Mesendoderm (in vitro differentiated cells): ENCODE measurements at regions not wholly inside any gene's neighbourhood (a gene's known extent, or its start where the extent isn't known, plus 50 kb on each side); places are given as distances from the start of the nearest gene placed in this dataset.

Experiments used
- DNase-seq: peaks from one replicate; pipeline ENCODE4 v3.0.0; 2013
- H2AK5ac ChIP-seq: 2 replicates; pipeline ENCODE4 v1.6.1; 2013; ENCODE audit warnings: low read length, inconsistent platforms
- H2BK120ac ChIP-seq: 2 replicates; pipeline ENCODE4 v1.6.1; 2013; ENCODE audit warnings: low read depth, mild to moderate bottlenecking, low read length, moderate library complexity, mixed read lengths
- H2BK15ac ChIP-seq: replicated peaks from 2 replicates; pipeline ENCODE4 v1.6.1; 2013; ENCODE audit warnings: low read depth, mild to moderate bottlenecking, moderate library complexity
- H2BK5ac ChIP-seq: 2 replicates; pipeline ENCODE4 v1.6.1; 2013; ENCODE audit warnings: low read length, inconsistent platforms
- H3K18ac ChIP-seq: 2 replicates; pipeline ENCODE4 v1.6.1; 2013; ENCODE audit warnings: mild to moderate bottlenecking, low read length, mixed read lengths
- H3K23ac ChIP-seq: one replicate; pipeline ENCODE4 v1.6.1; 2013; ENCODE audit warnings: low read length
- H3K27ac ChIP-seq: 2 replicates; pipeline ENCODE4 v1.5.1; 2013; ENCODE audit warnings: low read depth, mild to moderate bottlenecking, inconsistent platforms, low read length, moderate library complexity
- H3K27me3 ChIP-seq: 2 replicates; pipeline ENCODE4 v1.6.1; 2013; ENCODE audit warnings: low read length, control low read depth, mild to moderate bottlenecking, inconsistent platforms; ENCODE audit not compliant: insufficient read depth, poor library complexity
- H3K36me3 ChIP-seq: 2 replicates; pipeline ENCODE4 v1.6.1; 2013; ENCODE audit warnings: low read length, inconsistent platforms; ENCODE audit not compliant: control insufficient read depth, insufficient read depth
- H3K4ac ChIP-seq: one replicate; pipeline ENCODE4 v1.6.1; 2013; ENCODE audit warnings: low read depth, mild to moderate bottlenecking, low read length, moderate library complexity
- H3K4me1 ChIP-seq: 2 replicates; pipeline ENCODE4 v1.6.1; 2013; ENCODE audit warnings: low read depth, low read length, inconsistent platforms; ENCODE audit not compliant: control insufficient read depth
- H3K4me2 ChIP-seq: 2 replicates; pipeline ENCODE4 v1.6.1; 2013; ENCODE audit warnings: low read length
- H3K4me3 ChIP-seq: 2 replicates; pipeline ENCODE4 v1.5.1; 2013; ENCODE audit warnings: mild to moderate bottlenecking, low read length
- H3K56ac ChIP-seq: one replicate; pipeline ENCODE4 v1.6.1; 2013; ENCODE audit warnings: low read length
- H3K79me1 ChIP-seq: 2 replicates; pipeline ENCODE4 v1.6.1; 2013; ENCODE audit warnings: low read length, inconsistent platforms
- H3K79me2 ChIP-seq: 2 replicates; pipeline ENCODE4 v1.6.1; 2013; ENCODE audit warnings: mild to moderate bottlenecking, low read length; ENCODE audit not compliant: control insufficient read depth, insufficient read depth
- H3K9ac ChIP-seq: 2 replicates; pipeline ENCODE4 v1.6.1; 2013; ENCODE audit warnings: low read length, inconsistent platforms
- H4K5ac ChIP-seq: one replicate; pipeline ENCODE4 v1.6.1; 2013; ENCODE audit warnings: low read length
- H4K8ac ChIP-seq: one replicate; pipeline ENCODE4 v1.6.1; 2013; ENCODE audit warnings: low read depth, mild to moderate bottlenecking, control low read depth, low read length, moderate library complexity
- WGBS: extraction: QIAGEN DNeasy Blood & Tissue Kit; methylation state at CpG from one replicate; pipeline ENCODE4 v1.1.7; 2013; ENCODE audit warnings: low lambda C conversion rate, missing lambda C conversion rate; ENCODE audit not compliant: insufficient coverage; ENCODE audit errors: extremely low coverage; 5-methylcytosine and 5-hydroxymethylcytosine counted together

DNA sequence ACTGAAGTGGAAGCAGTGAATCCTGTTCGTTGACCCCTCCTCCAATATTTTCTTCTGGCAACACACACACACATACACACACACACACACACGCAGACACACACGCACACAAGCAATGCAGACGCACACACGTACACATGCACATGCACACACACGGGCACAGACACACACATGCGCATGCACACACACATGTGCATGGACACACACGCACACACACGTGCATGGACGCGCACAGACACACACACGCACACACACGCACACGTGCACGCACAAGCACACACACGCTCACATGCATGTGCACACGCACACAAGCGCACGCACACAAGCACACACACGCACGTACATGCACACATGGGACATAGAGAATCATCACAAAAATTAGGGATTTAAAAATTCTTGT lies 488.2 kb upstream of the TPK1 start:
- Histone ChIP-seq H3K4me3 (no peak overlapping the region), H4K5ac (no peak overlapping the region)
- WGBS = no CpG with 5 or more reads among the region's 21 CpGs

DNA sequence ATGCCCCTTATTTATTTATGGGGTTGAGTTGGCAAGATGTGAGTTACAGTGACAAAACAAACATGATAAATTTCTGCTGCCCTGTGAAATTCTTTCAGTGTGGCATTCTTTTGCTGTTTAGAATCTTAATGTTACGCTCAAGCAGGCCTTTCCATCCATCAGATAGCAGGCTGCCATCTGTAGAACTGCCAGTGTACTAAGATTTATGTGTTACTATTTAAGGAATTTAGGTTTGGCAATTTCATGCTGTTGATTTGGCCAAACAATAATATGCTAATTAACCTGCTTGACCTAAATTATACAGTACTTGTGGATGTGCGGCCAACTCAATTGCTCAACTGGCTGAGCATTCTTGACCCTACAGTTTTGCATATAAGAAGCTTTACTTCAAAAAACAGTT lies 477.7 kb upstream of the TPK1 start:
- Histone ChIP-seq H3K4me2 (no peak overlapping the region), H3K4me1 (no peaks in the 10 kb centered on the region), H3K27ac (no peak overlapping the region), H3K9ac (no peak overlapping the region), H3K79me1 (no peaks in the 10 kb centered on the region), H3K27me3 (no peaks in the 10 kb centered on the region), H3K56ac (no peak overlapping the region), H3K36me3 (no peaks in the 10 kb centered on the region), H3K4ac (no peak overlapping the region), H4K8ac (no peak overlapping the region), H3K18ac (no peak overlapping the region), H3K4me3 (no peak overlapping the region), H2BK120ac (no peak overlapping the region), H3K79me2 (no peaks in the 10 kb centered on the region), H2BK5ac (no peak overlapping the region), H4K5ac (no peak overlapping the region), H2BK15ac (no peak overlapping the region), H3K23ac (no peak overlapping the region), H2AK5ac (no peak overlapping the region)
- no peak for DNase-seq
- no CpG with 5 or more reads among the region's 2 CpGs for WGBS

More for the DNA sequence above, 488.2 kb upstream of the TPK1 start:
- H3K4ac ChIP-seq = no peak overlapping the region
- no peaks in the 10 kb centered on the region for H3K4me1 ChIP-seq
- no peak overlapping the region for H3K4me2 ChIP-seq
- no peaks in the 10 kb centered on the region for H3K79me2 ChIP-seq
- no peaks in the 10 kb centered on the region for H3K79me1 ChIP-seq
- H2AK5ac ChIP-seq = no peak overlapping the region
- H3K27ac ChIP-seq = no peak overlapping the region
- H2BK5ac ChIP-seq = no peak overlapping the region
- no peak overlapping the region for H2BK120ac ChIP-seq
- H3K9ac ChIP-seq = no peak overlapping the region
- H3K18ac ChIP-seq = no peak overlapping the region
- H3K27me3 ChIP-seq = no peaks in the 10 kb centered on the region
- no peak overlapping the region for H2BK15ac ChIP-seq
- H3K36me3 ChIP-seq = no peaks in the 10 kb centered on the region
- H4K8ac ChIP-seq = no peak overlapping the region
- H3K56ac ChIP-seq = no peak overlapping the region
- DNase-seq = no peak
- H3K23ac ChIP-seq = no peak overlapping the region

DNA sequence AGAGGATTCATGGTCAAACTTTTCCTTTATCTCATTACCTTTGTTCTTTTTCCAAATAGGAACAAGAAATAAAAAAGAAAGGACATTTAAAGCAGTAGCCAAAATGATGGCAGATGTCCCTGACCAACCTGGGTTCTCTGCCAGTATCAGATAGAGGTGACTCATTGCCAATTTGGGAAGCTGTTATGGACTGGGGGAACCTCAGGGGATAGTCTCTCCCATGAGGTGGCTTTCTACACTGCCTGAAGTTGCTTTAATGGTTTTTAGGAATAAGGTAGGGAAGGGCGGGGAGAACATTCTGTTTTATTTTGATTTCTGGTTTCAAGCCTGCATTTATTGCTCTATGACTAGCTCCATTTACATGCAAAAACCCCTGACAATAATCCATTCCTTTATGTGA lies 457.9 kb upstream of the TPK1 start:
- Histone ChIP-seq H2BK120ac (no peak overlapping the region), H3K4me1 (no peaks in the 10 kb centered on the region), H3K4me3 (no peak overlapping the region), H3K4ac (no peak overlapping the region), H4K5ac (no peak overlapping the region), H3K79me2 (no peaks in the 10 kb centered on the region), H3K79me1 (no peaks in the 10 kb centered on the region), H3K27ac (no peak overlapping the region), H3K27me3 (no peaks in the 10 kb centered on the region), H3K9ac (no peak overlapping the region), H3K36me3 (no peaks in the 10 kb centered on the region), H3K18ac (peak overlapping the region; percentile 39), H3K23ac (no peak overlapping the region), H2BK15ac (no peak overlapping the region), H2BK5ac (no peak overlapping the region), H3K56ac (no peak overlapping the region), H3K4me2 (no peak overlapping the region), H4K8ac (no peak overlapping the region), H2AK5ac (no peak overlapping the region)
- WGBS = no CpG with 5 or more reads among the region's 1 CpG
- no peak for DNase-seq

DNA sequence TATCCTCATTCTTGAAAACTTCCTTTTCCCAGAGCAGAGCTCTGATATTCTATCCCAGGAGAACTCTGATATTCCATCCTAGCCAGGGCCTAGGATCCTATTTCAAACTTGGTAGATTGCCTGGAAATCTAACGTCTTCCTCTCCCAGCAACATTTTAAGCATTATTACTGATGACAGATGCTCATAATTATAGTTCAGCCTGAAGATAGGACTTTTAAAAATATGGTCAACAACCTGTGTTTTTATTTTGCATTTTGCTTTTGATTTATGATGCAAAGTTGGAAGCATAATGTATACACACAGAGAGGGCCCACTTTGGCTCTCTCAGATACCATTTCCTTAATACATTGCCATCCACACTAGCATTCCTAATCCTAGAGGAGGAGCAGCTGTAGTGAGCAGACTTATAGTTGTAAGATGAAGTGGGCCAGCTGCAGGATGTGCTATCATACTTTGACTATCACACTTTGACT lies 457.4 kb upstream of the TPK1 start:
- no peak for DNase-seq
- WGBS = no CpG with 5 or more reads among the region's 1 CpG
- Histone ChIP-seq H2BK15ac (no peak overlapping the region), H3K23ac (no peak overlapping the region), H3K79me2 (no peaks in the 10 kb centered on the region), H3K4me2 (no peak overlapping the region), H2BK120ac (no peak overlapping the region), H3K4me3 (no peak overlapping the region), H4K5ac (no peak overlapping the region), H3K27ac (no peak overlapping the region), H4K8ac (no peak overlapping the region), H3K36me3 (no peaks in the 10 kb centered on the region), H2BK5ac (no peak overlapping the region), H3K56ac (no peak overlapping the region), H3K27me3 (no peaks in the 10 kb centered on the region), H3K4ac (no peak overlapping the region), H2AK5ac (no peak overlapping the region), H3K9ac (no peak overlapping the region), H3K79me1 (no peaks in the 10 kb centered on the region), H3K4me1 (no peaks in the 10 kb centered on the region), H3K18ac (no peak overlapping the region)

DNA sequence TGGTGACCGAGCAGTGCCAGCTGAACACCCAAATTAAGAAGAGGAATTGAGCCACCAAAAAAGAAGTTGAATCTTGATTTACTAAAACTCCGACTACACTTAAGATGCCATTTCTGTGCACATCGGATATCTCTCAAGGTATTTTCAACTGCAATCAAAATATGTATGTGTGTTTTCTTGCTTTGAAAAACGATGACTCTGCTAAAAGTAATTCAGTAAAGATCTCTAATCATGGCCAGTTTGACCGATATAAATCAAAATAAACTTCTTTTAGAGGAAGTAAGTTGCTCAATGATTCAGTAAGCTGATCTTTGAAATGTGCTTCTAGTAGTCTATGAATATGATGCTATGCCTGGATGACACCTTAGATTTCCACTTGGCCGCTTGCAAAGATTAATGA lies 453.5 kb upstream of the TPK1 start:
- no peak overlapping the region for H3K4ac ChIP-seq
- H3K9ac ChIP-seq = no peak overlapping the region
- H3K27ac ChIP-seq = no peak overlapping the region
- H3K27me3 ChIP-seq = no peaks in the 10 kb centered on the region
- no CpG with 5 or more reads among the region's 6 CpGs for WGBS
- no peak overlapping the region for H3K18ac ChIP-seq
- no peak overlapping the region for H3K4me3 ChIP-seq
- H2BK15ac ChIP-seq = no peak overlapping the region
- no peak overlapping the region for H2BK5ac ChIP-seq
- H4K8ac ChIP-seq = no peak overlapping the region
- H2BK120ac ChIP-seq = no peak overlapping the region
- H3K56ac ChIP-seq = no peak overlapping the region
- no peak for DNase-seq
- no peak overlapping the region for H4K5ac ChIP-seq
- no peak overlapping the region for H2AK5ac ChIP-seq
- H3K4me2 ChIP-seq = no peak overlapping the region
- H3K4me1 ChIP-seq = no peaks in the 10 kb centered on the region
- H3K36me3 ChIP-seq = no peaks in the 10 kb centered on the region
- H3K79me1 ChIP-seq = no peaks in the 10 kb centered on the region
- no peaks in the 10 kb centered on the region for H3K79me2 ChIP-seq
- H3K23ac ChIP-seq = no peak overlapping the region

DNA sequence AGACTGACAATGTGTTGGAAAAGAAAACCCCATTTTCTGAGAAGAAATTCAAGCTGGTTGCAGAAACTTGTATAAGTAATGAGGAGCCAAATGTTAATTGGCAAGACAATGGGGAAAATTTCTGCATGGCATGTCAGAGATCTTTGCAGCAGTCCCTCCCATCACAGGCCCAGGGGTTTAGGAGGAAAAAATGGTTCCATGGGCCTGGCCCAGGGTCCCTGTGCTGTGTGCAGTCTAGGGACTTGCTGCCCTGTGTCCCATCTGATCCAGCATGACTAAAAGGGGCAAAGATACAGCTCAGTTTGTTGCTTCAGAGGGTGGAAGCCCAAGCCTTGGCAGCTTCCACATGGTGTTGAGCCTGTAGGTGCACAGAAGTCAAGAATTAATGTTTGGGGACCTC lies 440.3 kb upstream of the TPK1 start:
- no peaks in the 10 kb centered on the region for H3K79me1 ChIP-seq
- no peak overlapping the region for H3K9ac ChIP-seq

More for the DNA sequence above, 440.3 kb upstream of the TPK1 start:
- H2BK120ac ChIP-seq = no peak overlapping the region
- no peak overlapping the region for H2AK5ac ChIP-seq
- no peaks in the 10 kb centered on the region for H3K4me1 ChIP-seq
- H3K27ac ChIP-seq = no peak overlapping the region
- no peak overlapping the region for H3K4me2 ChIP-seq
- no peak overlapping the region for H3K18ac ChIP-seq
- no peak overlapping the region for H2BK15ac ChIP-seq
- H3K23ac ChIP-seq = no peak overlapping the region
- DNase-seq = peak; percentile 3
- no peaks in the 10 kb centered on the region for H3K27me3 ChIP-seq
- H3K4me3 ChIP-seq = no peak overlapping the region
- no peaks in the 10 kb centered on the region for H3K79me2 ChIP-seq
- no peak overlapping the region for H3K56ac ChIP-seq
- H4K5ac ChIP-seq = no peak overlapping the region
- H4K8ac ChIP-seq = no peak overlapping the region
- no peak overlapping the region for H3K4ac ChIP-seq
- no peaks in the 10 kb centered on the region for H3K36me3 ChIP-seq
- no peak overlapping the region for H2BK5ac ChIP-seq
